ENCODE measurements at regions not wholly inside any gene's neighbourhood (a gene's known extent, or its start where the extent isn't known, plus 50 kb on each side); places are given as distances from the start of the nearest gene placed in this dataset.

- TF ChIP-seq, protein P1, sequence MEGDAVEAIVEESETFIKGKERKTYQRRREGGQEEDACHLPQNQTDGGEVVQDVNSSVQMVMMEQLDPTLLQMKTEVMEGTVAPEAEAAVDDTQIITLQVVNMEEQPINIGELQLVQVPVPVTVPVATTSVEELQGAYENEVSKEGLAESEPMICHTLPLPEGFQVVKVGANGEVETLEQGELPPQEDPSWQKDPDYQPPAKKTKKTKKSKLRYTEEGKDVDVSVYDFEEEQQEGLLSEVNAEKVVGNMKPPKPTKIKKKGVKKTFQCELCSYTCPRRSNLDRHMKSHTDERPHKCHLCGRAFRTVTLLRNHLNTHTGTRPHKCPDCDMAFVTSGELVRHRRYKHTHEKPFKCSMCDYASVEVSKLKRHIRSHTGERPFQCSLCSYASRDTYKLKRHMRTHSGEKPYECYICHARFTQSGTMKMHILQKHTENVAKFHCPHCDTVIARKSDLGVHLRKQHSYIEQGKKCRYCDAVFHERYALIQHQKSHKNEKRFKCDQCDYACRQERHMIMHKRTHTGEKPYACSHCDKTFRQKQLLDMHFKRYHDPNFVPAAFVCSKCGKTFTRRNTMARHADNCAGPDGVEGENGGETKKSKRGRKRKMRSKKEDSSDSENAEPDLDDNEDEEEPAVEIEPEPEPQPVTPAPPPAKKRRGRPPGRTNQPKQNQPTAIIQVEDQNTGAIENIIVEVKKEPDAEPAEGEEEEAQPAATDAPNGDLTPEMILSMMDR (IDR thresholded peaks at IDR 0.05), result no peak
- H3K27me3 ChIP-seq (ENCODE audit: low read depth), result no peaks in the 10 kb centered on the region
- H3K27ac ChIP-seq, result no peak overlapping the region
- H3K36me3 ChIP-seq, result no peaks in the 10 kb centered on the region
- ATAC-seq (no peak), DNase-seq (no peak)
- H3K4me3 ChIP-seq, result no peak overlapping the region
- H3K9me3 ChIP-seq, result no peaks in the 10 kb centered on the region
- intact Hi-C loops (cut with DNase I), result no loop called here
- no peaks in the 10 kb centered on the region for H3K4me1 ChIP-seq
Measured at GRCh38 chr1:88398338-88398737, 285.7 kb upstream of the PKN2 start.

- Histone ChIP-seq H3K4me1 (no peaks in the 10 kb centered on the region), H3K27me3 (ENCODE audit: low read depth) (no peaks in the 10 kb centered on the region), H3K4me3 (no peak overlapping the region), H3K27ac (no peak overlapping the region), H3K36me3 (no peaks in the 10 kb centered on the region), H3K9me3 (no peaks in the 10 kb centered on the region)
- DNase-seq, result no peak
- no peak for ATAC-seq
- TF ChIP-seq, protein P1 (IDR thresholded peaks at IDR 0.05), result no peak
- intact Hi-C loops (cut with DNase I), result no loop called here
Measured at GRCh38 chr1:88399690-88400089, 284.4 kb upstream of the PKN2 start.

- intact Hi-C loops (cut with DNase I), result no loop called here
- no peak overlapping the region for H3K4me3 ChIP-seq
- no peak for DNase-seq
- no peak overlapping the region for H3K27ac ChIP-seq
- TF ChIP-seq, protein P1 (IDR thresholded peaks at IDR 0.05), result no peak
- H3K36me3 ChIP-seq, result no peaks in the 10 kb centered on the region
- no peaks in the 10 kb centered on the region for H3K27me3 ChIP-seq (ENCODE audit: low read depth)
- no peaks in the 10 kb centered on the region for H3K9me3 ChIP-seq
- no peak for ATAC-seq
- H3K4me1 ChIP-seq, result no peaks in the 10 kb centered on the region
Measured at GRCh38 chr1:88401313-88401712, 282.8 kb upstream of the PKN2 start.

DNA sequence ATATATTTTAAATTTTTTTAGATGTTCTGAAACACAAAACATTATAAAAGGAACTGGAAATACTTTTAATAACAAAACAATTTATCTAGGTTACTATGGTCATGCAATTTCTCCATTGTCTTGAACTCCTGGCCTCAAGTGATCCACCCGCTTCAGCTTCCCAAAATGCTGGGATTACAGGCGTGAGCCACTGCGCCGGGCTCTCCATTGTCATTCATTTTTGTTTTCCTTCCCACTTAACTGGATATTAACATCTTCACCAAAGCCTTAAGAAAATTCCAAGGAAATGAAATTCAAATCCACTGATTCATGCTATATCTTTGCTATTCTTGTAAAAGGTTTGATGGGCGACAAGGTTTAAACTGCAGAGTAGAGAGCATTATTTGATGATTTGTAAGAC, 279.5 kb upstream of the PKN2 start:
- TF ChIP-seq, protein P1 (IDR thresholded peaks at IDR 0.05), result no peak
- DNase-seq, result no peak
- H3K4me3 ChIP-seq, result no peak overlapping the region

DNA sequence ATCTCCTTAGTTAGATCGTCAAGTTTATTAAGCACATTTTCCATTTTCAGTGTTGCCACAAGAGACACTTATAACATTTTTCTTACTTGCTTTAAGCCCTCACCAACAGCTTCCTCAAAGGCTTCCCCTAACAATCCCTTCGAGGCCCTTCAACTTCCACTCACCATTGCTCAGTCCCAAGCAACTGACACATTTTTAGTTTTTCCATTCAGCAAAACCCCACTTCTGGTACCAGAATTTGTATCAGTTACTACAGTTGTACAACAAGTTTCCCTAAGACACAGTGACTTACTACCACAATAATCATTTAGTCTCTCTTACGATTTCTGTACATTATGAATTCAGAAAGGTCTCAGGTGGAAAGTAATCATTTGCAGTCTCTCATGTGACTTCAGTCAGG, 276.8 kb upstream of the PKN2 start:
- intact Hi-C loops (cut with DNase I), result no loop called here
- H3K4me1 ChIP-seq, result no peaks in the 10 kb centered on the region
- DNase-seq, result no peak
- no peak for ATAC-seq
- no peak overlapping the region for H3K4me3 ChIP-seq
- H3K9me3 ChIP-seq, result peaks cover 4% of the 10 kb centered on the region
- no peaks in the 10 kb centered on the region for H3K27me3 ChIP-seq (ENCODE audit: low read depth)
- no peak overlapping the region for H3K27ac ChIP-seq
- H3K36me3 ChIP-seq, result no peaks in the 10 kb centered on the region
- TF ChIP-seq, protein P1 (IDR thresholded peaks at IDR 0.05), result no peak

More for the DNA sequence above, 279.5 kb upstream of the PKN2 start:
- H3K27ac ChIP-seq, result no peak overlapping the region
- H3K27me3 ChIP-seq (ENCODE audit: low read depth), result no peaks in the 10 kb centered on the region
- H3K36me3 ChIP-seq, result no peaks in the 10 kb centered on the region
- peaks cover 4% of the 10 kb centered on the region for H3K9me3 ChIP-seq
- ATAC-seq, result no peak
- H3K4me1 ChIP-seq, result no peaks in the 10 kb centered on the region
- intact Hi-C loops (cut with DNase I), result no loop called here

- H3K4me1 ChIP-seq, result no peaks in the 10 kb centered on the region
- H3K27me3 ChIP-seq (ENCODE audit: low read depth), result no peaks in the 10 kb centered on the region
- H3K36me3 ChIP-seq, result no peaks in the 10 kb centered on the region
- no peak overlapping the region for H3K27ac ChIP-seq
- intact Hi-C loops (cut with DNase I), result no loop called here
- H3K9me3 ChIP-seq, result peaks cover 8% of the 10 kb centered on the region
- TF ChIP-seq, protein P1 (IDR thresholded peaks at IDR 0.05), result no peak
- H3K4me3 ChIP-seq, result no peak overlapping the region
- ATAC-seq, result no peak
- no peak for DNase-seq
Measured at GRCh38 chr1:88421997-88422396, 262.1 kb upstream of the PKN2 start.
